HFFc6 (cell line): ENCODE measurements at regions not wholly inside any gene's neighbourhood (a gene's known extent, or its start where the extent isn't known, plus 50 kb on each side); places are given as distances from the start of the nearest gene placed in this dataset.

Experiments
- DNase-seq: peaks from one replicate; pipeline ENCODE4 v3.0.0-alpha.2; 2018
- H3K27ac Mint-ChIP-seq: 2 replicates; pipeline ENCODE4 v1.8.0; 2020; ENCODE audit warnings: mild to moderate bottlenecking, mixed read lengths
- H3K27me3 Mint-ChIP-seq: 2 replicates; pipeline ENCODE4 v1.8.0; 2021; ENCODE audit warnings: mild to moderate bottlenecking, moderate library complexity, mixed read lengths; ENCODE audit not compliant: insufficient read depth
- H3K36me3 Mint-ChIP-seq: 2 replicates; pipeline ENCODE4 v1.8.0; 2021; ENCODE audit warnings: low read depth, mixed read lengths
- H3K4me1 Mint-ChIP-seq: 2 replicates; pipeline ENCODE4 v1.8.0; 2020; ENCODE audit warnings: low read depth, mixed read lengths
- H3K4me3 Mint-ChIP-seq: 2 replicates; pipeline ENCODE4 v1.8.0; 2020; ENCODE audit warnings: mild to moderate bottlenecking, moderate library complexity, mixed read lengths
- H3K9me3 Mint-ChIP-seq: 2 replicates; pipeline ENCODE4 v1.8.0; 2020; ENCODE audit warnings: mild to moderate bottlenecking, mixed read lengths
- TF ChIP-seq, protein P1 (sequence below): fragments of 200-600 bp; sonication (generic); IDR thresholded peaks from 2 replicates; pipeline ENCODE4 v1.5.0; 2021; ENCODE audit warnings: antibody characterized with exemption, mild to moderate bottlenecking

DNA sequence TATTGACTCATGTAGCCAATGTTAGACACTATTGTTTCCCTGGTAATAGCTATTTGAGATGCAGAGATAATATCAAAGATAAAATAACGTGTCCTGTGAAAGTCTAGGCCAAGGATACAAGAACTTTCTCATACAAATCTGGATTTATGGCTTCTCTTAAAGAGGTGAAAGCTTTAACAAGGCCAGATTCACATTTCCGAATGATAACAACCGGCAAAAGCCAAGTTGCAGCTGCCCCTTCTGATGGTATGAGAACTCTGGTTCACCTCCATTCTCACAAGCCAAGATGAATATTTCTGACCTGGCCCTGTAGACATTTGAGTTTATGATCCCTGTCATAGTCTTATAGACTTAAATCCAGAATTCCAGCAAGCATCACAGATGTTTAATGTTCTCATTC lies 230.4 kb upstream of the ZC3H12C start:
- H3K9me3 Mint-ChIP-seq: no peaks in the 10 kb centered on the region
- peaks cover 3% of the 10 kb centered on the region; the same call in 1 of the 2 replicates for H3K27me3 Mint-ChIP-seq
- peaks cover 41% of the 10 kb centered on the region for H3K4me1 Mint-ChIP-seq
- no peaks in the 10 kb centered on the region for H3K36me3 Mint-ChIP-seq
- H3K27ac Mint-ChIP-seq: no peak overlapping the region
- TF ChIP-seq, protein P1, sequence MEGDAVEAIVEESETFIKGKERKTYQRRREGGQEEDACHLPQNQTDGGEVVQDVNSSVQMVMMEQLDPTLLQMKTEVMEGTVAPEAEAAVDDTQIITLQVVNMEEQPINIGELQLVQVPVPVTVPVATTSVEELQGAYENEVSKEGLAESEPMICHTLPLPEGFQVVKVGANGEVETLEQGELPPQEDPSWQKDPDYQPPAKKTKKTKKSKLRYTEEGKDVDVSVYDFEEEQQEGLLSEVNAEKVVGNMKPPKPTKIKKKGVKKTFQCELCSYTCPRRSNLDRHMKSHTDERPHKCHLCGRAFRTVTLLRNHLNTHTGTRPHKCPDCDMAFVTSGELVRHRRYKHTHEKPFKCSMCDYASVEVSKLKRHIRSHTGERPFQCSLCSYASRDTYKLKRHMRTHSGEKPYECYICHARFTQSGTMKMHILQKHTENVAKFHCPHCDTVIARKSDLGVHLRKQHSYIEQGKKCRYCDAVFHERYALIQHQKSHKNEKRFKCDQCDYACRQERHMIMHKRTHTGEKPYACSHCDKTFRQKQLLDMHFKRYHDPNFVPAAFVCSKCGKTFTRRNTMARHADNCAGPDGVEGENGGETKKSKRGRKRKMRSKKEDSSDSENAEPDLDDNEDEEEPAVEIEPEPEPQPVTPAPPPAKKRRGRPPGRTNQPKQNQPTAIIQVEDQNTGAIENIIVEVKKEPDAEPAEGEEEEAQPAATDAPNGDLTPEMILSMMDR: no peak
- DNase-seq: no peak
- no peak overlapping the region for H3K4me3 Mint-ChIP-seq

DNA sequence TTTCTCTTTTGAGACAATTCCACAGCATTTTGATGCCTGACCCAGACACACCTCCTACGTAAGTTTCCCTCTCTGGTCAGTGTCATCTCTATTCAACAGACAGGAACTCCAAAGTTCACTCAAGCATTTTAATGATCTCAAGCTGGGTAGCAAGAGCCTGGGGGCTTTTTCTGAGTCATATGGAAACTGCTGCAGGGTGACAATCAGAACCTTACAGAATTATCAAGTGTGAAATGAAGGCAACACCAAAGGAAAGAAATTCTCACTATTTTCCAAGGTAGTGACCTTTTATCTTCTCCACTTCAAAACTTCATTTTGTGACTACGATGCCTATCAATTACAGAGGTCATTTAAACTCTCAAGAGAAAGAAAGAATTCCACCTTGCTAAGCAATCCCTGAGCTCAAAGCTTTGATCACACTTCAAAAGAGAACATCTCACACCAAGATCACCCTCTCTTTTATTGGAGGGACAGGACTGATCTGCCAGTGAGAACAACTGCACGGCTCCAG lies 229.0 kb upstream of the ZC3H12C start:
- H3K27me3 Mint-ChIP-seq: peaks cover 3% of the 10 kb centered on the region; the same call in 1 of the 2 replicates
- H3K9me3 Mint-ChIP-seq: no peaks in the 10 kb centered on the region
- TF ChIP-seq, protein P1: no peak
- peaks cover 29% of the 10 kb centered on the region for H3K4me1 Mint-ChIP-seq
- H3K36me3 Mint-ChIP-seq: no peaks in the 10 kb centered on the region
- DNase-seq: no peak
- no peak overlapping the region for H3K4me3 Mint-ChIP-seq
- no peak overlapping the region for H3K27ac Mint-ChIP-seq

DNA sequence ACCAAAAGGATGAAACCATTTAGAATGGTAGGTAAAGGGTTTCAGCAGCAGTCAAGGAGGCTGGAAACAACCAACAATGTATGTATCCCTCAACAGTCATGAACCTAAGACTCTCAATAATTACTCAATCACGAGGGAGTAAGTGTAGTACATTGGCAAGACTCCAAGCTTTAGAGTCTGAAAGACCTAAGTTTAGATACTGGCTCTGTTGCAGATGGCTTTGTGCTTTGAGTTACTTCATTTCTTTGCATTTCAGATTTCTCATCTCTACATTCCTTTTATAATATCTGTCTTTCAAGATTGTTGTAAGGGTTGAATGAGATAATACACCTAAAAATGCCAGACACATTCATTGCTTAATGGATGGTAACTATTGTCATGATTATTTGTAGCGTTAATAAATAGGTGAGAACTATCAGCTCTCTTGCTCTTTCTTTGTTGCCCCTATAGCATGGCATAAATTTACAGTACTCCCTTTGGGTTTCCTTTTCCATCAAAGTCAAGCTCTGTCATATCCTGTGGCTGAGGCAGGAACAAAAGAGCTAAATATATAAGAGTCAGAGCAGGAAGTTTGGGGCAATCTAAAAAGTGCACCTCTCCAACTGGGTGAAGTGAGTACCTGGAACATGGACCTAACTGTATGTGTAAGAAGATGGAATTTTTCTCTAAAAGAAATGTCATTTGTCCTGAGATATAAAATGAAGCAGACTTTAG lies 228.2 kb upstream of the ZC3H12C start:
- Mint-ChIP-seq H3K9me3 (no peaks in the 10 kb centered on the region), H3K27ac (no peak overlapping the region), H3K27me3 (peaks cover 3% of the 10 kb centered on the region; the same call in 1 of the 2 replicates), H3K4me3 (no peak overlapping the region), H3K36me3 (no peaks in the 10 kb centered on the region), H3K4me1 (peaks cover 21% of the 10 kb centered on the region)
- no peak for DNase-seq
- TF ChIP-seq, protein P1: no peak

DNA sequence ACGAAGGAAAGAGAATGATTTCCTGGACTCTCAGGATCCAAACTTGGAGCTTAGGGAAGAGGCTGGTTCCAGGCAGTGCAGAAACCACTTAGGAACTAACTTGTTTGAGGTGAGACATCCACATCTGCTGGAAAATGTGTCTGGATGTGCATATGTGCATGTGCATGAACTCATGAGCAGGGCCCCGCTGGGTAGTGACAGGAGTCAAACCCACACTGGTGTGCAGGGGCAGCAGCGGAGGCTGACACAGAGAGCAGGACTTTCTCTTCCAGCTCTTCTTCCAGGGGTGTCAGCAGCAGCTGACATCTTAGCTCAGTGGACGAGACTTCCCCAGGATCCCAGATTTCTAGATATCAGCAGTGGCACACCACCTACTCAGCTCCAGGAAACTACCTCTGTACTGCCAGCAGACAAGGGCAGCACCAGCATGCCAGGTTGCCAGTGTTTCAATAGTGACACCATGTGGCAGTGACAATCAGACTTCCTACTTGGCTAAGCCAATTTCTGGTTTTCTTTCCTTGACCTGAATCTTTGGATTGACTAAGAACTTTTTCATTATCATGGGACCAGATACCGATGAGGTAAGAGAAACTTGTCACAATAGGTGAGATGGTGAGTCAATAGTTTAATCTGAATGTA lies 227.5 kb upstream of the ZC3H12C start:
- H3K4me3 Mint-ChIP-seq: no peak overlapping the region
- peaks cover 3% of the 10 kb centered on the region; the same call in 1 of the 2 replicates for H3K27me3 Mint-ChIP-seq
- TF ChIP-seq, protein P1: no peak; the same call in 1 of the 2 replicates
- no peak for DNase-seq
- no peaks in the 10 kb centered on the region for H3K36me3 Mint-ChIP-seq
- H3K4me1 Mint-ChIP-seq: peaks cover 17% of the 10 kb centered on the region
- no peaks in the 10 kb centered on the region for H3K9me3 Mint-ChIP-seq
- H3K27ac Mint-ChIP-seq: no peak overlapping the region

DNA sequence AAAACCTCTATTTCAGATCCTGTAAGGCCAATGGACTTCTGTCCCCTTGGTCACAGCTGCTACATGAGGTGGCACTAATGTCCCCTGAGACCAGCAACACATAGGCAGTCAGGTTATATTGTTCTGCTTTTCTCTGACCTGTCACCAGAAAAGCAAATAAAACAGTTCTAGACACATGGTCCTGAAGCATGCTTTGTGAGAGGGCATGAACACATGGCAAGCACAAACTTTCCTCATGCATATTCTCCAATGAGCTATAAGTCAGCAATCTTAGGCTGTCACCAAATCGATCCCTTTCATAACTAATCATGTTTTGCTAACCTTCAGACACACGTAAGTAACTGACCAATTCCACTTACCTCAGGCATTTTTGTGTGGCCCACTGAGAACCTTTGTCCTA lies 225.4 kb upstream of the ZC3H12C start:
- TF ChIP-seq, protein P1: no peak
- Mint-ChIP-seq H3K27ac (no peak overlapping the region), H3K36me3 (no peaks in the 10 kb centered on the region), H3K9me3 (no peaks in the 10 kb centered on the region; the same call in 1 of the 2 replicates), H3K4me3 (no peak overlapping the region), H3K4me1 (peaks cover 17% of the 10 kb centered on the region), H3K27me3 (peaks cover 3% of the 10 kb centered on the region; the same call in 1 of the 2 replicates)
- DNase-seq: no peak
